HG03558 (cell line): ENCODE measurements at regions not wholly inside any gene's neighbourhood (a gene's known extent, or its start where the extent isn't known, plus 50 kb on each side); places are given as distances from the start of the nearest gene placed in this dataset.

Source experiments
- ATAC-seq: cut with Tn5 transposase; IDR thresholded peaks from one replicate; pipeline ENCODE4 v1.9.1; 2021; ENCODE audit warnings: moderate number of reproducible peaks; ENCODE audit not compliant: unreplicated experiment; ENCODE audit errors: extremely low read depth

DNA sequence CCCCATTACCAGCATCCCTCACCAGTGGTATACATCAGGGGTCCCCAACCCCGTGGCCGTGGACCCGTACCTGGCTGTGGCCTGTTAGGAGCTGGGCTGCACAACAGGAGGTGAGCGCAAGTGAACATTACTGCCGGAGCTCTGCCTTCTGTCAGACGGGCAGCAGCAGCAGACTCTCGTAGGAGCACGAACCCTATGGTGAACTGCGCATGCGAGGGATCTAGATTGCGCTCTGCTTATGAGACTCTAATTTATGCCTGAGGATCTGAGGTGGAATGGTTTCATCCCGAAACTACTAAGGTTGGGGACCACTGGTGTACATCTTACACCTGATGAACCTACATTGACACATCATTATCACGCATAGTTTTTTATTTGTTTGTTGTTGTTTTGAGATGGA is 52.8 kb upstream of the DHX15 start:
- ATAC-seq: no peak

DNA sequence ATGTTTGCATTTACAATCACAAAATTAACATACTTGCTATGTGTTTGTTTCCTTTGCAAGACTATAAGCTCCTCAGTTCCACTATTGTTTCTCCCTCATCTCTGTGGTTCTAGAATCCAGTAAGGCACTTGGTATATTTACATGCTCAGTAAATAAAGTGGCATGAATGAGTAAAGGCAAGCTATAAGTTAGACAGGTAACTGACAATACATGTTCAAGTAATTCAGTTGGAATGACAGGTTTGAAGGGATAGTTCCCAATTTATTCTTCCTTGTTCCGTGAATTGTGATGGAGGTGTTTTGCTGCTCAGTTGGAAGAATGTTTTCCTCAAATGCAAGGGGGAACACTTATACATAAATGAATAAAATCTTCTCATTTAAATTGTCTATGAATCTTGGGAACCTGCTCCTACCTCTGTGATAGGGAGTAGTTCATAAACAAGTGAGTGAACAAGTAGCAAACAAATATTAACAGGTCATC is 54.1 kb upstream of the DHX15 start:
- no peak for ATAC-seq

- ATAC-seq: no peak
Measured at GRCh38 chr4:24639714-24640113, 55.4 kb upstream of the DHX15 start.

- no peak for ATAC-seq
Measured at GRCh38 chr4:24640366-24640765, 56.0 kb upstream of the DHX15 start.

DNA sequence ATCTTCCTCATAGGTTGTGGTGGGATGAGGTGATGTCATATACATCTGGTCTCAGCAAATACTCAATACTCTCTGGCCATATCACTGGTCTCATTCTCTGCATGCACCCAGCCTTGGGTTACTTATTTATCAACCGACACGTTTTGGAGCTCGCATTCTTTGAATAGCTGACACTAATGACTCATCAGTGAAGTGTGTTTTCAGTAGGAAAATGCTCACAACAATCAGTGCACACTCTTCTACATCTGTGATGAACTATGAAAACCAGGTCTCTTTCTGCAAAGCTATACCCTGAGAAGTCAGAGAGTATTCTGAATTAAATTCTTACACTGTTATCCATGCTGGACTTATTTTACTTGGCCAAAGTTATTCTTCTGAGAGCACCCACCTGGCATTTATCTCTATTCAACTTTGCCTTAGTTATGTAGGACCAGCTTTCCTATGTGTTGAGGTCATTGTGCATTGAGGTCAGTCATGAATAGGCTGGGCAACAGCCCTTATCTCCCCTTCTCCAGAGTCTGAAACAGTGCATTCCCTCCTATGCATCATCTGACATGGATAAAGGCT is 58.7 kb upstream of the DHX15 start:
- peak; percentile 43 for ATAC-seq

GRCh38 chr4:24643774-24644520 is 59.6 kb upstream of the DHX15 start:
- ATAC-seq: no peak

- no peak for ATAC-seq
Measured at GRCh38 chr4:24644983-24645764, 60.8 kb upstream of the DHX15 start.

DNA sequence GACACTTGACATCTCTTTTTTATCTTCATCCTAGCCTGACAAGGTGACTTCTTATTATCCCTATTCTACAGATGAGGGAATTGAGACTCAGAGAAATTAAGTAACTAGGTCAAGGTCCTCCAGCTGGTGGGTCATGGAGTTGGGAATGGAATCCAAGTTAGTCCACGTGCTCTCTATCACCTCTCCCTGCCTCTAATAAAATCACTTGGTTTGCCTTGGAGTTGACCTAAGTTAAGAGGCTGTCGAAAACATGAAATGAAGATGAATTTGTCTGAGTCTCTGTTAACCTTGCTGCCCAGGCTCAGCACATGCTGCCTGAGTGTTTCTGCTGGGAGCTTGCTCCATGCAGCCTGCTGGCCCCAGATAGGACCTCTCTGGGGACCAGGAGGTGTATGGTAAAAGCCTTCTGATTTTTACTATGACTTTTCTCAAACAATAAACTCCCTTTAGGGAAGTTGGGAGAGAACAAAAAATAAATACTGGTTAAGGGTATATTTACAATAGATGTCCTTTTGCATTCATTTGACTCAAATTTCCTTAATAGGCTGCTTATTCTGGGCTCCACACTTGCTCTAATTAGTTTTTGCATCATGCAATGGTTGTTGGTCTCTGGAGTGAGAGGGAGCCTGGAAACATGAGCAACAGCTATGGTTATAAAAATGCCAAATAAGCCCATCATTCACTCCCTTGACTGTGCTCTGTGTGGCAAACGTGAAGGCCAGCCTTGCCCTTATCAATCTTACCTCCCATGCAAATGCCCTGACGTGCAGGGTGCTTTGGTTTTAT is 61.6 kb upstream of the DHX15 start:
- ATAC-seq: no peak

- ATAC-seq: no peak
Measured at GRCh38 chr4:24646798-24647460, 62.6 kb upstream of the DHX15 start.

DNA sequence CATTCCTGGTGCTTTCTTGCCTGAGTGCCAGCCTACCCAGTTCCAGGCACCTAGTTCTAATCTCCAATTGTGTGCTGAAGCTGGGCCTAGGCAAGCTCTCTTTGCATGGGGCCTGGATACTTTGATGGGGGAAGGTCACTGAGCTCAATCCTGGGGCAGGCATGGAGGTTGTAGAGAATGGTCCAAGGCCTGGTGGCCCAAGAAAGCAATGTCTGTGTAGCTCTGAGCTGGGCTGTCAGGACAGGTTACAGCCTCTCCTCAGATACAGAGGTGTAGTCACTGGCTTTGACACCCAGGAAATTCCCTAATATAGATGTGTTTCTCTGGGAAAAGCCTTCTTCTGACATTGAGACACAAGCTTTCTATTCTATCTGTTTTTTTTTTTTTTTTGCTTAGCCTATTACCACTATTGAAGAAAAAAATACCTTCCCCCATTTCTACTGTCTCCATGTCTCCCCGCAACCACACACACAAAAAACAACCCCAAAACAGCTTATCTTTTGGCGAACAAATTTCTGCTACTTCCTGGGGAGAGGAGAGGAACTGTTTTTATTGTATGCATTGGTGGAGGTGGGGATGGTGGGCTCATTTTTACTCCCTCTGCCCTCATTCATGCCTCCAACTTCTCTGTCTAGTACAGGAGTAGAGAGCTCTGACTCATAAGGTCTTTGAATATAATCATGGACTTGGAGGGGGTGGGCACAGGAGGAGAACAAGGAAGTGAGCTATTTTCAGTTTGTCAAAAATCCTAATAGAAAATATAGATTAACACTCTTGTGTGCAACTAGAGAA is 66.7 kb upstream of the DHX15 start:
- ATAC-seq: no peak

- no peak for ATAC-seq
Measured at GRCh38 chr4:24655326-24655725, 71.0 kb upstream of the DHX15 start.

GRCh38 chr4:24655971-24656370 is 71.6 kb upstream of the DHX15 start:
- no peak for ATAC-seq

DNA sequence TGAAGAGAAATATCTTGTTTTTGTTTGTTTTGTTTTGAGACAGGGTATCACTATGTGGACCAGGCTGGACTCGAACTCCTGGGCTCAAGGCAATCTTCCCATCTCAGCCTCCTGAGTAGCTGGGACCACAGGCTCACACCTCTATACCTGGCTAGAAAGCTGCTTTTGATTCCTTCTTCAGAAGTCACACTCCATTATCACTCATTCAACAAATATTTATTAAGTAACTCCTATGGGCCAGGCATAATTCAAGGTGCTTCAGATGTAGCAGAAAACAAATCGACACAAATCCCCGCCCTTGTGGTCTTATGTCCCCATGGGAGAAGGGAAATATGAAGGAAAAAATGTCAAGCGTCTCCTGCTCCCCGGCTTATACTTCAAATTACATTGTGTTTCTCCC is 72.6 kb upstream of the DHX15 start:
- no peak for ATAC-seq

DNA sequence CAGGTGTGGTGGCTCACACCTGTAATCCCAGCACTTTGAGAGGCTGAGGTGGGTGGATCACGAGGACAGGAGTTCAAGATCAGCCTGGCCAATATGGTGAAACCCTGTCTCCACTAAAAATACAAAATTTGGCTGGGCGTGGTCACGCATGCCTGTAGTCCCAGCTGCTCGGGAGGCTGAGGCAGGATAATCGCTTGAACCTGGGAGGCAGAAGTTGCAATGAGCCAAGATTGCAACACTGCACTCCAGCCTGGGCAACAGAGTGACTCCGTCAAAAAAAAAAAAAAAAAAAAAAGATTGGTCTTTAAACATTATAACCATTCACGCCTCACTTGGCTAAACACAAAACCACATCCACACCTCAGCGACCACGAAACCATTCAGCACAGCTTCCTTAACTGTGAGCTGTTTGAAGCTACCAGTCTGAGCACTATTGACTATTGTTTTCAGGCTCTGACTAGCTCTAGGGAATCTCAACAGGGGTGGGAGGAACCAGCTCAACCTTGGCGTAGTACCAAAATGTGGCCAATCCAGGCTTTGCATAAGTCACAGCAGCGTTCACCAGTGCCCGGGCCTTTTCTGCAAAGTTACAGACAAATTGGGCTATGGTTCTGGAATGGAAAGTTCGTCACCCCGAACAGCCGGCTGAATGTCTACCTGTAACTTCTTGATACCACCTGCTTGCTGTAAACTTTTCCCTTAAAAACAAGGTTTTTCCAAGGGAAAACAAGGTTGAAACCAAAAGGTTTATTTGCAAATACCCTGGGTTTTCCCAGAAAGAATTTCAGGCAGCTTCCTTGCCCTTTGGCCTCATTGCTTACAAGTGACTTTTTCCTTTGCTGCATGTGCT is 73.6 kb upstream of the DHX15 start:
- ATAC-seq: peak; percentile 78

DNA sequence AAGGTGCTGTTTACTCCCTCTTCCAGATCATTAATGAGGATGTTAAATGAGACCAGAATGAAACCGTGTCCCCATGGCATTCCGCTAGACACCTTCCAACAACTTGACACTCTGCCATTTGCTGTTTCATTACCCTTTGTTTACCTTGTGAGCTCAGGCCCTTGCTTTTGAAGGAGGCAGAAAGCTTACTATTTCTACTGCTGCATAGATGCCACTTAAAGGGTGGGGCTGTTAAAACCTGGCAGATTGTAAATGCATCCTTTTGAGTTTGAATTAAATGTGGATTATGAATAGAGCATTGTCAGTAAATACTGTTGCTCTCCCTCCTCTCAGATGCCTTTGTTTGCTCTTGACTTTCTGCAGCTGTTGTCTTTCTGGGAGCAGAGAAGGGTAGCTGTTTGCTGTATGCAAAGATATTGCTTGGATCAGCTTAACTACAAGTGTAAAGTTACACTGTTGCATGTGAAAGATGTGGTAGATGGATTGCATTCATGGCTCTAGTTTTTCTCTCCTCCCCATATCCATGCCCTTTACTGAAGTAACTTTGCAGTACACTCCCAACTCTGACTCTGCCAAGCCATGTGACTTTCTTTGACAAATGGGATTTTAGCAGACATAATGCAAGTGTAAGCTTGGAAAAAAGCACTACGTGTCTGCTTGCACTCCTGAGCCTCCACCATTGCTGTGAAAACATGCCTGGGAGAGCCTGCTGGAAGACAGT is 75.0 kb upstream of the DHX15 start:
- ATAC-seq: no peak

DNA sequence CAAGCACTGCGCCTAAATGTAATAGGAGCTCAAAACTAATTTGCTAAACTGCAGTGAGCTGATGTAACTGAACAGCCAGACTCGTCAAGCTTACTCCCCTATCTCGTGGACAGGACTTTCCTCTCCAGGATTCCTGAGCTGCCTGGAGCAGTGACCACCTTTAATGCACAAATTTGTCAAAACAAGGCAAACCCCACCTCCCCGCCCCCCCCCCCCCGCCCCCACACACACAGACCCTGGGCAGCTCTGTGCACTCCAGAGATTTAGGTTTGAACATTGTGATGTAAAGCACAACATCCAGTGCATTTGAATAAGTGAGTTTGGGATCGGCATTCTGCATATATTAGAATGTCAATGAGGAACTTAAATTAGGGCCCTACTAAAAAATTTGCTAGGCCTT is 77.7 kb upstream of the DHX15 start:
- no peak for ATAC-seq

GRCh38 chr4:24662542-24662941 is 78.2 kb upstream of the DHX15 start:
- ATAC-seq: no peak

- no peak for ATAC-seq
Measured at GRCh38 chr4:24664956-24665355, 80.6 kb upstream of the DHX15 start.
